Astrocyte (in vitro differentiated cells and primary cell): ENCODE measurements at regions not wholly inside any gene's neighbourhood (a gene's known extent, or its start where the extent isn't known, plus 50 kb on each side); places are given as distances from the start of the nearest gene placed in this dataset.

Experiments
- DNase-seq: peaks from one replicate; pipeline ENCODE4 v3.0.0-alpha.2; 2010; ENCODE audit warnings: low read depth
- FAIRE-seq: peaks from 2 replicates; lab custom pipeline; 2011; peaks lifted over from hg19 to GRCh38; lab: Jason Lieb, UNC
- H2AFZ ChIP-seq: 2 replicates; pipeline ENCODE4 v1.6.0; 2012; ENCODE audit warnings: low read depth, low read length, inconsistent platforms
- H3K27ac ChIP-seq: 2 replicates; pipeline ENCODE4 v1.5.1; 2011; ENCODE audit warnings: low read depth, low read length, inconsistent platforms
- H3K27me3 ChIP-seq: 2 replicates; pipeline ENCODE4 v1.6.0; 2011; ENCODE audit warnings: low read length, inconsistent platforms; ENCODE audit not compliant: insufficient read depth
- H3K36me3 ChIP-seq: 2 replicates; pipeline ENCODE4 v1.5.1; 2011; ENCODE audit warnings: low read length, inconsistent platforms; ENCODE audit not compliant: insufficient read depth
- H3K4me1 ChIP-seq: 2 replicates; pipeline ENCODE4 v1.5.1; 2011; ENCODE audit warnings: low read length, inconsistent platforms; ENCODE audit not compliant: insufficient read depth
- H3K4me2 ChIP-seq: 2 replicates; pipeline ENCODE4 v1.6.0; 2012; ENCODE audit warnings: low read length, inconsistent platforms
- H3K4me3 ChIP-seq: 2 replicates; pipeline ENCODE4 v1.5.1; 2011; ENCODE audit warnings: low read depth, mild to moderate bottlenecking, low read length, inconsistent platforms; ENCODE audit not compliant: insufficient read depth
- H3K79me2 ChIP-seq: 2 replicates; pipeline ENCODE4 v1.6.0; 2012; ENCODE audit warnings: mild to moderate bottlenecking, low read length, inconsistent platforms; ENCODE audit not compliant: insufficient read depth
- H3K9ac ChIP-seq: 2 replicates; pipeline ENCODE4 v1.6.0; 2012; ENCODE audit warnings: mild to moderate bottlenecking, low read length, inconsistent platforms
- H3K9me3 ChIP-seq: 2 replicates; pipeline ENCODE4 v1.5.1; 2012; ENCODE audit warnings: low read depth, mild to moderate bottlenecking, low read length, inconsistent platforms; ENCODE audit not compliant: insufficient read depth
- H4K20me1 ChIP-seq: 2 replicates; pipeline ENCODE4 v1.6.0; 2012; ENCODE audit warnings: low read length, inconsistent platforms; ENCODE audit not compliant: insufficient read depth
- H3K27ac Mint-ChIP-seq: one replicate; pipeline ENCODE4 v1.8.0; 2021; ENCODE audit warnings: mild to moderate bottlenecking, mixed read lengths; ENCODE audit not compliant: unreplicated experiment
- H3K27me3 Mint-ChIP-seq: one replicate; pipeline ENCODE4 v1.8.0; 2021; ENCODE audit warnings: low read depth, mixed read lengths; ENCODE audit not compliant: unreplicated experiment
- H3K36me3 Mint-ChIP-seq: one replicate; pipeline ENCODE4 v1.8.0; 2021; ENCODE audit warnings: low read depth, mixed read lengths; ENCODE audit not compliant: unreplicated experiment
- H3K4me1 Mint-ChIP-seq: one replicate; pipeline ENCODE4 v1.8.0; 2021; ENCODE audit warnings: low read depth, mixed read lengths; ENCODE audit not compliant: unreplicated experiment
- H3K4me3 Mint-ChIP-seq: one replicate; pipeline ENCODE4 v1.8.0; 2021; ENCODE audit warnings: mild to moderate bottlenecking, moderate library complexity, mixed read lengths; ENCODE audit not compliant: unreplicated experiment
- H3K9me3 Mint-ChIP-seq: one replicate; pipeline ENCODE4 v1.8.0; 2021; ENCODE audit warnings: mild to moderate bottlenecking, mixed read lengths; ENCODE audit not compliant: unreplicated experiment
- EZH2 ChIP-seq: IDR thresholded peaks from 2 replicates; pipeline ENCODE4 v1.6.1; 2012; ENCODE audit warnings: mild to moderate bottlenecking, low read length, inconsistent platforms; ENCODE audit not compliant: insufficient read depth
- TF ChIP-seq, protein P1 (sequence below): IDR thresholded peaks from 2 replicates; pipeline ENCODE4 v1.5.1; 2011; ENCODE audit warnings: low read depth, mild to moderate bottlenecking, inconsistent platforms, low read length, moderate library complexity; ENCODE audit not compliant: insufficient read depth

DNA sequence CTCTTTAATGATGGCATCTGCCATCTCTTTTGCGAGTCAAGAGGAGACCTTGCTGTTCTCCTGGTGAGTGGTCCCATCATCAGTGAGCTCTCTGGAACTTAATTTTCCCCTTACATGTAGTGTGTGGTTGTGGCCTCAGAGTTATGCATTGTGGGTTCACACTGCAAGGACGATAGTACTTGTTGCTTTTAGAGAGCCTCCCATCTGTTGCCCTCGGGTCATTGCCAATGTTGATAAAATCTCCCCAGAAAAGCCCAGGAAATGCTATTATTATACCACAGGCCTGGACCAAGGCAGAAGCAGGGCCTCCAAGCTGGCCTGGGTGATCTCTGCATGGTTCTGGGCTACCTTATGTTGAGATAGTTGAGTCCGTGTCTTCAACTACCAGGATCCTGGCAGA, 241.6 kb downstream of the BMP7 start:
- no peaks in the 10 kb centered on the region for H3K36me3 Mint-ChIP-seq
- FAIRE-seq (no peak), DNase-seq (no peak)
- H3K27ac ChIP-seq = no peak overlapping the region
- H3K9me3 Mint-ChIP-seq = peaks cover 11% of the 10 kb centered on the region
- H3K79me2 ChIP-seq = no peaks in the 10 kb centered on the region
- no peaks in the 10 kb centered on the region for H4K20me1 ChIP-seq
- no peak for TF ChIP-seq EZH2
- TF ChIP-seq, protein P1, sequence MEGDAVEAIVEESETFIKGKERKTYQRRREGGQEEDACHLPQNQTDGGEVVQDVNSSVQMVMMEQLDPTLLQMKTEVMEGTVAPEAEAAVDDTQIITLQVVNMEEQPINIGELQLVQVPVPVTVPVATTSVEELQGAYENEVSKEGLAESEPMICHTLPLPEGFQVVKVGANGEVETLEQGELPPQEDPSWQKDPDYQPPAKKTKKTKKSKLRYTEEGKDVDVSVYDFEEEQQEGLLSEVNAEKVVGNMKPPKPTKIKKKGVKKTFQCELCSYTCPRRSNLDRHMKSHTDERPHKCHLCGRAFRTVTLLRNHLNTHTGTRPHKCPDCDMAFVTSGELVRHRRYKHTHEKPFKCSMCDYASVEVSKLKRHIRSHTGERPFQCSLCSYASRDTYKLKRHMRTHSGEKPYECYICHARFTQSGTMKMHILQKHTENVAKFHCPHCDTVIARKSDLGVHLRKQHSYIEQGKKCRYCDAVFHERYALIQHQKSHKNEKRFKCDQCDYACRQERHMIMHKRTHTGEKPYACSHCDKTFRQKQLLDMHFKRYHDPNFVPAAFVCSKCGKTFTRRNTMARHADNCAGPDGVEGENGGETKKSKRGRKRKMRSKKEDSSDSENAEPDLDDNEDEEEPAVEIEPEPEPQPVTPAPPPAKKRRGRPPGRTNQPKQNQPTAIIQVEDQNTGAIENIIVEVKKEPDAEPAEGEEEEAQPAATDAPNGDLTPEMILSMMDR = no peak
- H3K9ac ChIP-seq = no peak overlapping the region
- peaks cover 7% of the 10 kb centered on the region for H3K9me3 ChIP-seq
- no peak overlapping the region for H3K27ac Mint-ChIP-seq
- H3K4me2 ChIP-seq = no peak overlapping the region
- H3K4me1 ChIP-seq = peaks cover 6% of the 10 kb centered on the region
- H3K36me3 ChIP-seq = no peaks in the 10 kb centered on the region
- H3K4me3 Mint-ChIP-seq = no peak overlapping the region
- H3K4me1 Mint-ChIP-seq = peaks cover 5% of the 10 kb centered on the region
- H3K4me3 ChIP-seq = no peak overlapping the region
- H3K27me3 Mint-ChIP-seq = peaks cover 48% of the 10 kb centered on the region
- peaks cover 9% of the 10 kb centered on the region for H3K27me3 ChIP-seq
- no peak overlapping the region for H2AFZ ChIP-seq

DNA sequence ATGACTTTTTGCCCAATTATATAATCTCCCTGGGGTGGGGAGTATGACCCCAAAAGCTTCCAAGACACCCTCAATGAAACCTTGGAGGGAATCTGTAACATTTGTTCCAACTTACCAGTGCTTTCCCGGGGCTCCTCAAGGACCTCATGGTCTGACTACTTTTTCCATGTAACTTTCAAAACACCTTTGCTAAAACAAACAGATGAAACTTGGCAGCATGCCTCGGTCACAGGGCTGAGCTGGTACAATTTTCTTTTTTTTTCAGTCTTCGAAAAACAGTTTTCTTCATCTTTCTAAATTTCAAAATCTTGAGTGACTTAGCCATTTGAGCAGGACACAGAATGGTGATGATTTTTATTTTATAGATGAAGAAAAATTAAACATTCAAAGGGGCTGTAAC, 241.2 kb downstream of the BMP7 start:
- no peak overlapping the region for H3K4me3 Mint-ChIP-seq

DNA sequence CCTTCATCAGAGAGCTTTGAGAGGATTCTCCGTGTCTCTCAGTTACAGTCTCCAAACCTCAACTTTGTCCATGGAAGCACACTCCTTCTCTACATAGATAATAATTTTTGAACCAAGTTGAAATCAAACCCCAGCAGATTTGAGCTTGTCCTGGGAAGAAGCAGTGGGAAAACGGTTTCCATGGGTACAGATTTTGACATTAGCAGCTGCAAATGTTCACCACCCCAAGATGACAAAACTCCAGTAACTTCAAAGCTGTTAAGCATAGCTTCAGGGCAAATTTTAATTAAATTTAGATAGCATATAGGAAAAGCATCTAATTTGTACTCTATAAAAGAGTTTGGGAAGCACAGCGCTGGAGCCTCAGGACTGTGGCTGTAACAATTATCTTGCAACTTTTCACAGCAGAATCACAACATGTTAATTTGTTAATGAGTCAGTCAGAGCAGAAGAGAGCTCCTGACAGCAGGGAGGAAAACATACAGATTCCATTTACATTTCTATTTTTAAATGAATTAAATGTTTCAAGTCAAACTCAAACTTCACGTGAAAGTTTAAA, 240.7 kb downstream of the BMP7 start:
- no peak overlapping the region for H2AFZ ChIP-seq
- H3K27me3 Mint-ChIP-seq = peaks cover 39% of the 10 kb centered on the region
- H3K9me3 Mint-ChIP-seq = peaks cover 11% of the 10 kb centered on the region

More for the DNA sequence above, 241.2 kb downstream of the BMP7 start:
- no peak overlapping the region for H3K4me3 ChIP-seq
- no peak overlapping the region for H3K27ac ChIP-seq
- Mint-ChIP-seq H3K27ac (no peak overlapping the region), H3K27me3 (peaks cover 44% of the 10 kb centered on the region), H3K4me1 (peaks cover 5% of the 10 kb centered on the region), H3K36me3 (no peaks in the 10 kb centered on the region), H3K9me3 (peaks cover 11% of the 10 kb centered on the region)
- no peaks in the 10 kb centered on the region for H4K20me1 ChIP-seq
- FAIRE-seq (no peak), DNase-seq (no peak)
- H3K36me3 ChIP-seq = no peaks in the 10 kb centered on the region
- peaks cover 10% of the 10 kb centered on the region for H3K4me1 ChIP-seq
- peaks cover 9% of the 10 kb centered on the region for H3K27me3 ChIP-seq
- H2AFZ ChIP-seq = no peak overlapping the region
- TF ChIP-seq, protein P1 = no peak
- TF ChIP-seq EZH2 = no peak
- H3K4me2 ChIP-seq = no peak overlapping the region
- H3K9me3 ChIP-seq = peaks cover 7% of the 10 kb centered on the region
- H3K79me2 ChIP-seq = no peaks in the 10 kb centered on the region
- H3K9ac ChIP-seq = no peak overlapping the region

More for the DNA sequence above, 240.7 kb downstream of the BMP7 start:
- DNase-seq = no peak
- Mint-ChIP-seq H3K27ac (no peak overlapping the region), H3K36me3 (no peaks in the 10 kb centered on the region), H3K4me1 (peaks cover 5% of the 10 kb centered on the region), H3K4me3 (no peak overlapping the region)
- Histone ChIP-seq H3K9ac (no peak overlapping the region), H3K9me3 (peaks cover 7% of the 10 kb centered on the region), H3K4me3 (no peak overlapping the region), H3K79me2 (no peaks in the 10 kb centered on the region), H3K36me3 (no peaks in the 10 kb centered on the region), H4K20me1 (no peaks in the 10 kb centered on the region), H3K27ac (no peak overlapping the region), H3K4me2 (no peak overlapping the region), H3K4me1 (peaks cover 11% of the 10 kb centered on the region), H3K27me3 (peaks cover 9% of the 10 kb centered on the region)
- FAIRE-seq = no peak
- TF ChIP-seq, protein P1 = no peak
- no peak for TF ChIP-seq EZH2
